PC-3 (cell line): ENCODE measurements at regions not wholly inside any gene's neighbourhood (a gene's known extent, or its start where the extent isn't known, plus 50 kb on each side); places are given as distances from the start of the nearest gene placed in this dataset.

Experiments used
- ATAC-seq: fragments of 200-7000 bp; cut with Tn5 transposase; 2 replicates; pipeline ENCODE4 v1.9.1; 2020; ENCODE audit warnings: mild to moderate bottlenecking, moderate library complexity
- BruUV-seq: library from RNA; stranded (reverse); fragments of 400-500 nt; replicated peaks from 2 replicates; lab custom pipeline; 2021; lab: Mats Ljungman, UMichigan
- CTCF ChIA-PET: fragments of 300-600 bp; sonication (Branson Sonifier 250); formaldehyde crosslinking; loops from one replicate; lab custom pipeline; 2022; ENCODE audit warnings: antibody characterized with exemption; lab: Charles Lee
- POLR2A ChIA-PET: fragments of 300-600 bp; sonication (Branson Sonifier 250); formaldehyde crosslinking; loops from one replicate; lab custom pipeline; 2022; ENCODE audit warnings: antibody characterized with exemption; ENCODE audit not compliant: unreplicated experiment; lab: Charles Lee
- DNase-seq: peaks from one replicate; pipeline ENCODE4 v3.0.0-alpha.2; 2015
- H2AFZ ChIP-seq: fragments of 300-600 bp; sonication (generic); 2 replicates; pipeline ENCODE4 v1.6.0; 2016; ENCODE audit warnings: antibody characterized with exemption, low read length
- H3F3A ChIP-seq: fragments of 300-600 bp; sonication (generic); one replicate; pipeline ENCODE4 v1.6.0; 2017; ENCODE audit warnings: antibody characterized with exemption, low read length, control low read depth, mild to moderate bottlenecking; ENCODE audit not compliant: unreplicated experiment
- H3K27ac ChIP-seq: fragments of 300-600 bp; sonication (generic); 2 replicates; pipeline ENCODE4 v1.5.1; 2016; ENCODE audit warnings: mild to moderate bottlenecking, low read length
- H3K27me3 ChIP-seq: fragments of 300-600 bp; sonication (generic); 2 replicates; pipeline ENCODE4 v1.6.1; 2016; ENCODE audit warnings: low read length, mixed read lengths
- H3K36me3 ChIP-seq: fragments of 300-600 bp; sonication (generic); 2 replicates; pipeline ENCODE4 v1.6.1; 2016; ENCODE audit warnings: low read depth, mixed run types, low read length, mixed read lengths
- H3K4me1 ChIP-seq: fragments of 300-600 bp; sonication (generic); 2 replicates; pipeline ENCODE4 v1.5.1; 2016; ENCODE audit warnings: low read length; ENCODE audit not compliant: insufficient read depth
- H3K4me2 ChIP-seq: fragments of 300-600 bp; sonication (generic); 2 replicates; pipeline ENCODE4 v1.6.0; 2016; ENCODE audit warnings: low read length
- H3K4me3 ChIP-seq: fragments of 300-600 bp; sonication (generic); 2 replicates; pipeline ENCODE4 v1.5.1; 2016; ENCODE audit warnings: mild to moderate bottlenecking, low read length, mixed read lengths
- H3K79me2 ChIP-seq: fragments of 300-600 bp; sonication (generic); 2 replicates; pipeline ENCODE4 v1.6.1; 2017; ENCODE audit warnings: low read length, mixed read lengths
- H3K9ac ChIP-seq: fragments of 300-600 bp; sonication (generic); 2 replicates; pipeline ENCODE4 v1.6.0; 2016; ENCODE audit warnings: mild to moderate bottlenecking, low read length
- H3K9me2 ChIP-seq: fragments of 300-600 bp; sonication (generic); replicated peaks from 2 replicates; pipeline ENCODE4 v1.6.1; 2016; ENCODE audit warnings: mixed run types, low read length, mixed read lengths
- H3K9me3 ChIP-seq: fragments of 300-600 bp; sonication (generic); 2 replicates; pipeline ENCODE4 v1.6.1; 2016; ENCODE audit warnings: low read length, mixed read lengths
- H4K20me1 ChIP-seq: fragments of 300-600 bp; sonication (generic); 2 replicates; pipeline ENCODE4 v1.6.1; 2016; ENCODE audit warnings: low read length, mixed read lengths
- CTCF ChIP-seq: fragments of 300-600 bp; sonication (generic); conservative IDR thresholded peaks from 2 replicates; pipeline ENCODE4 v1.5.1; 2017; ENCODE audit warnings: antibody characterized with exemption, low read depth, mild to moderate bottlenecking, low read length
- EZH2 ChIP-seq: fragments of 300-600 bp; sonication (generic); IDR thresholded peaks from one replicate; pipeline ENCODE4 v1.6.1; 2017; ENCODE audit warnings: antibody characterized with exemption, mild to moderate bottlenecking, low read length; ENCODE audit not compliant: unreplicated experiment
- EZH2phosphoT487 ChIP-seq: fragments of 300-600 bp; sonication (generic); IDR thresholded peaks from 2 replicates; pipeline ENCODE4 v1.6.1; 2018; ENCODE audit warnings: mild to moderate bottlenecking, antibody characterized with exemption, low read length, borderline replicate concordance
- intact Hi-C: fragments of 100-400 bp; cut with micrococcal nuclease; formaldehyde crosslinking; loops from 2 replicates; pipeline ENCODE4 v1.9.0; 2023

GRCh38 chr5:68754536-68754935 is 339.3 kb upstream of the SLC30A5 start:
- intact Hi-C loops = no loop called here
- POLR2A ChIA-PET = no interaction called here

GRCh38 chr5:68755293-68755692 is 338.5 kb upstream of the SLC30A5 start:
- Histone ChIP-seq H3K9ac (no peak overlapping the region), H3K27ac (no peak overlapping the region), H4K20me1 (no peaks in the 10 kb centered on the region), H3K4me3 (no peak overlapping the region), H3K9me3 (no peaks in the 10 kb centered on the region), H3K27me3 (0 out of 2 replicates have a peak, but pooled peaks cover 6% of the 10 kb centered on the region), H3K4me2 (no peak overlapping the region), H3K4me1 (no peaks in the 10 kb centered on the region), H3K79me2 (no peaks in the 10 kb centered on the region), H3K36me3 (no peaks in the 10 kb centered on the region), H3F3A (no peaks in the 10 kb centered on the region), H3K9me2 (no peaks in the 10 kb centered on the region), H2AFZ (no peak overlapping the region)
- POLR2A ChIA-PET = no interaction called here
- TF ChIP-seq EZH2 (no peak), EZH2phosphoT487 (no peak), CTCF (no peak)
- ATAC-seq (no peak), DNase-seq (no peak)
- no TSS peak for BruUV-seq
- CTCF ChIA-PET = no interaction called here
- intact Hi-C loops = no loop called here

More at GRCh38 chr5:68754536-68754935, 339.3 kb upstream of the SLC30A5 start:
- Histone ChIP-seq H3K9me3 (no peaks in the 10 kb centered on the region), H3K4me3 (no peak overlapping the region), H2AFZ (no peak overlapping the region), H3K27ac (no peak overlapping the region), H3K9me2 (no peaks in the 10 kb centered on the region), H3K4me2 (no peak overlapping the region), H4K20me1 (no peaks in the 10 kb centered on the region), H3K4me1 (no peaks in the 10 kb centered on the region), H3F3A (no peaks in the 10 kb centered on the region), H3K27me3 (0 out of 2 replicates have a peak, but pooled peaks cover 6% of the 10 kb centered on the region), H3K9ac (no peak overlapping the region), H3K79me2 (no peaks in the 10 kb centered on the region), H3K36me3 (no peaks in the 10 kb centered on the region)
- DNase-seq (no peak), ATAC-seq (no peak)
- BruUV-seq = no TSS peak
- no peak for TF ChIP-seq EZH2phosphoT487
- no peak for TF ChIP-seq EZH2
- TF ChIP-seq CTCF = no peak
- CTCF ChIA-PET = no interaction called here

GRCh38 chr5:68757006-68757405 is 336.8 kb upstream of the SLC30A5 start:
- POLR2A ChIA-PET = no interaction called here
- BruUV-seq = no TSS peak
- ATAC-seq = no peak

More at GRCh38 chr5:68757006-68757405, 336.8 kb upstream of the SLC30A5 start:
- Histone ChIP-seq H3F3A (no peaks in the 10 kb centered on the region), H3K79me2 (no peaks in the 10 kb centered on the region), H3K4me1 (no peaks in the 10 kb centered on the region), H2AFZ (no peak overlapping the region), H3K4me3 (no peak overlapping the region), H3K9me3 (no peaks in the 10 kb centered on the region), H3K9ac (no peak overlapping the region), H4K20me1 (no peaks in the 10 kb centered on the region), H3K36me3 (no peaks in the 10 kb centered on the region), H3K27me3 (no peaks in the 10 kb centered on the region), H3K9me2 (no peaks in the 10 kb centered on the region), H3K4me2 (no peak overlapping the region), H3K27ac (no peak overlapping the region)
- CTCF ChIA-PET = no interaction called here
- intact Hi-C loops = no loop called here
- no peak for DNase-seq
- TF ChIP-seq EZH2 (no peak), EZH2phosphoT487 (no peak), CTCF (no peak)
